PC-9 (cell line): ENCODE measurements at regions not wholly inside any gene's neighbourhood (a gene's known extent, or its start where the extent isn't known, plus 50 kb on each side); places are given as distances from the start of the nearest gene placed in this dataset.

Experiments
- BruUV-seq: library from RNA; stranded (reverse); fragments of 400-500 nt; replicated peaks from 2 replicates; lab custom pipeline; 2021; lab: Mats Ljungman, UMichigan
- CTCF ChIA-PET: fragments of 300-600 bp; sonication (Branson Sonifier 250); formaldehyde crosslinking; loops from one replicate; lab custom pipeline; 2022; ENCODE audit warnings: antibody characterized with exemption; lab: Charles Lee
- POLR2A ChIA-PET: fragments of 300-600 bp; sonication (Branson Sonifier 250); formaldehyde crosslinking; loops from one replicate; lab custom pipeline; 2022; ENCODE audit warnings: antibody characterized with exemption; ENCODE audit not compliant: unreplicated experiment; lab: Charles Lee
- DNase-seq, 2 experiments: peaks; one replicate each; pipeline versions ENCODE4 v3.0.0 to v3.0.0-alpha.2; 2015 to 2022; ENCODE audit warnings: mixed read lengths in 1 of 2
- H2AFZ ChIP-seq: fragments of 200-600 bp; sonication (generic); 2 replicates; pipeline ENCODE4 v1.8.1; 2017; ENCODE audit warnings: antibody characterized with exemption
- H3F3A ChIP-seq: fragments of 200-600 bp; sonication (generic); 2 replicates; pipeline ENCODE4 v1.8.1; 2017; ENCODE audit warnings: antibody characterized with exemption, mild to moderate bottlenecking, low read depth; ENCODE audit not compliant: insufficient read depth
- H3K27ac ChIP-seq: fragments of 200-600 bp; sonication (generic); 2 replicates; pipeline ENCODE4 v1.6.1; 2016; ENCODE audit warnings: mixed run types
- H3K27me3 ChIP-seq: fragments of 200-600 bp; sonication (generic); 2 replicates; pipeline ENCODE4 v1.6.1; 2016; ENCODE audit warnings: low read depth, mixed run types; ENCODE audit not compliant: insufficient read depth
- H3K36me3 ChIP-seq: fragments of 200-600 bp; sonication (generic); 2 replicates; pipeline ENCODE4 v1.6.1; 2016; ENCODE audit warnings: low read depth, mixed run types
- H3K4me1 ChIP-seq: fragments of 200-600 bp; sonication (generic); replicated peaks from 2 replicates; pipeline ENCODE4 v1.6.1; 2016; ENCODE audit warnings: mixed run types; ENCODE audit not compliant: insufficient read depth
- H3K4me2 ChIP-seq: fragments of 200-600 bp; sonication (generic); 2 replicates; pipeline ENCODE4 v1.6.1; 2017; ENCODE audit warnings: mixed run types
- H3K4me3 ChIP-seq: fragments of 200-600 bp; sonication (generic); 2 replicates; pipeline ENCODE4 v1.6.1; 2016; ENCODE audit warnings: mixed run types
- H3K79me2 ChIP-seq: fragments of 200-600 bp; sonication (generic); 2 replicates; pipeline ENCODE4 v1.6.1; 2017; ENCODE audit warnings: low read depth, mixed run types
- H3K9me2 ChIP-seq: fragments of 200-600 bp; sonication (generic); 2 replicates; pipeline ENCODE4 v1.8.1; 2017; ENCODE audit warnings: mild to moderate bottlenecking; ENCODE audit not compliant: insufficient read depth
- H3K9me3 ChIP-seq: fragments of 200-600 bp; sonication (generic); 2 replicates; pipeline ENCODE4 v1.8.1; 2016; ENCODE audit warnings: low read depth; ENCODE audit not compliant: insufficient read depth
- H4K20me1 ChIP-seq: fragments of 200-600 bp; sonication (generic); 2 replicates; pipeline ENCODE4 v1.8.1; 2017; ENCODE audit not compliant: insufficient read depth
- CTCF ChIP-seq: fragments of 200-600 bp; sonication (generic); conservative IDR thresholded peaks from 2 replicates; pipeline ENCODE4 v1.6.1; 2017; ENCODE audit warnings: mixed run types, antibody characterized with exemption, mild to moderate bottlenecking, moderate library complexity
- EZH2 ChIP-seq: fragments of 200-600 bp; sonication (generic); IDR thresholded peaks from 2 replicates; pipeline ENCODE4 v1.8.0; 2017; ENCODE audit warnings: antibody characterized with exemption, low read depth
- intact Hi-C: fragments of 100-400 bp; cut with micrococcal nuclease; formaldehyde crosslinking; loops from one replicate; pipeline ENCODE4 v1.10.0; 2022; ENCODE audit not compliant: unreplicated experiment

- no peaks in the 10 kb centered on the region for H3K9me3 ChIP-seq
- H3K79me2 ChIP-seq = no peaks in the 10 kb centered on the region
- no peaks in the 10 kb centered on the region for H3K4me1 ChIP-seq
- H3K27me3 ChIP-seq = no peaks in the 10 kb centered on the region
- intact Hi-C loops = no loop called here
- ChIA-PET CTCF (no interaction called here), POLR2A (no interaction called here)
- no TSS peak for BruUV-seq
- H2AFZ ChIP-seq = no peak overlapping the region
- H3K4me2 ChIP-seq = no peak overlapping the region
- no peaks in the 10 kb centered on the region for H3F3A ChIP-seq
- H3K4me3 ChIP-seq = no peak overlapping the region
- H4K20me1 ChIP-seq = no peaks in the 10 kb centered on the region
- H3K27ac ChIP-seq = no peak overlapping the region
- no peak for TF ChIP-seq CTCF
- TF ChIP-seq EZH2 = no peak
- no peak for DNase-seq
- no peaks in the 10 kb centered on the region for H3K36me3 ChIP-seq
- no peaks in the 10 kb centered on the region for H3K9me2 ChIP-seq
These were observed 154.7 kb downstream of the BEND2 start for GRCh38 chrX:18065956-18066355.

- H3K4me3 ChIP-seq = no peak overlapping the region
- H3F3A ChIP-seq = no peaks in the 10 kb centered on the region
- no peaks in the 10 kb centered on the region for H3K9me3 ChIP-seq
- no peaks in the 10 kb centered on the region for H3K36me3 ChIP-seq
- ChIA-PET CTCF (no interaction called here), POLR2A (no interaction called here)
- H3K4me1 ChIP-seq = no peaks in the 10 kb centered on the region
- no peak overlapping the region for H3K27ac ChIP-seq
- no peaks in the 10 kb centered on the region for H4K20me1 ChIP-seq
- TF ChIP-seq EZH2 = no peak
- TF ChIP-seq CTCF = no peak
- no peaks in the 10 kb centered on the region for H3K79me2 ChIP-seq
- no peaks in the 10 kb centered on the region for H3K27me3 ChIP-seq
- BruUV-seq = no TSS peak
- no peak overlapping the region for H3K4me2 ChIP-seq
- intact Hi-C loops = no loop called here
- H2AFZ ChIP-seq = no peak overlapping the region
- no peak for DNase-seq
- no peaks in the 10 kb centered on the region for H3K9me2 ChIP-seq
These were observed 169.0 kb downstream of the BEND2 start for GRCh38 chrX:18051690-18052089.

- no peak overlapping the region for H3K4me3 ChIP-seq
- POLR2A ChIA-PET = no interaction called here
- no peaks in the 10 kb centered on the region for H3K9me2 ChIP-seq
- no peaks in the 10 kb centered on the region for H3K79me2 ChIP-seq
- H3K36me3 ChIP-seq = no peaks in the 10 kb centered on the region
- H2AFZ ChIP-seq = no peak overlapping the region
- CTCF ChIA-PET = no interaction called here
- no peak for DNase-seq
- no peaks in the 10 kb centered on the region for H3K9me3 ChIP-seq
- BruUV-seq = no TSS peak
- no peaks in the 10 kb centered on the region for H4K20me1 ChIP-seq
- no peak for TF ChIP-seq CTCF
- intact Hi-C loops = no loop called here
- no peaks in the 10 kb centered on the region for H3K27me3 ChIP-seq
- no peak overlapping the region for H3K4me2 ChIP-seq
- H3F3A ChIP-seq = no peaks in the 10 kb centered on the region
- no peak overlapping the region for H3K27ac ChIP-seq
- H3K4me1 ChIP-seq = no peaks in the 10 kb centered on the region
These were observed 173.2 kb downstream of the BEND2 start for GRCh38 chrX:18047491-18047890.
